AG04450 (cell line): ENCODE measurements at regions not wholly inside any gene's neighbourhood (a gene's known extent, or its start where the extent isn't known, plus 50 kb on each side); places are given as distances from the start of the nearest gene placed in this dataset.

Experiments used
- CTCF ChIA-PET: fragments of 300-600, 350-600 bp; formaldehyde crosslinking; extraction: SDS; loops from one replicate; lab custom pipeline; 2022; ENCODE audit warnings: antibody characterized with exemption, inconsistent platforms; lab: Charles Lee
- POLR2A ChIA-PET: fragments of 350-600 bp; formaldehyde crosslinking; extraction: SDS; loops from one replicate; lab custom pipeline; 2021; ENCODE audit warnings: antibody characterized with exemption, inconsistent platforms; lab: Yijun Ruan, JAX
- DNase-seq: peaks from one replicate; pipeline ENCODE4 v3.0.0-alpha.2; 2011; ENCODE audit warnings: low read depth, low spot score
- H3K27ac ChIP-seq: one replicate; pipeline ENCODE4 v1.5.1; 2012; ENCODE audit warnings: low read depth, low read length, control low read depth
- H3K27me3 ChIP-seq: one replicate; pipeline ENCODE4 v1.6.0; 2012; ENCODE audit warnings: low read length; ENCODE audit not compliant: control insufficient read depth, insufficient read depth
- H3K4me3 ChIP-seq: 2 replicates; pipeline ENCODE4 v1.5.1; 2011; ENCODE audit warnings: mild to moderate bottlenecking, low read depth, low read length, control low read depth
- H3K9me3 ChIP-seq: 2 replicates; pipeline ENCODE4 v1.5.1; 2012; ENCODE audit warnings: low read length; ENCODE audit not compliant: control insufficient read depth, insufficient read depth
- TF ChIP-seq, protein P1 (sequence below): IDR thresholded peaks from 2 replicates; pipeline ENCODE4 v1.5.1; 2011; ENCODE audit warnings: low read depth, low read length, control low read depth, inconsistent platforms

DNA sequence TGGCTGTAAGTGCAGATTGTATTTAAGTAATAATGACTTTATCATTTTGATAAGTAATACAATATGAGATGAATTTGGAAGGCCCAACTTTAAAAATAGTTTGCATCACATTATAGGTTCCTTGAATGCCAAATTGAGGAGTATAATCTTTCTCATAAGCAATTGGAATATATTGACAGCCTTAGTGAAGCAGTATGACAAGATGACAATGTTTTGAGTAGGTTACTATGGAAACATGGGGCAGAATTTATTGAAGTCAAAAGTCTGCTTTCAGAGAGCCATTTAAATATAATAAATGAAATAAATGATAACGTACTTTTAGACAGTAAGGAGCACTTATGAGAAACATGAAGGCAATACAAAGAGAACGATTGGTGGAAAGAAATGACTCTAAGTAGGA lies 776.4 kb downstream of the TECRL start:
- no peaks in the 10 kb centered on the region for H3K27me3 ChIP-seq
- TF ChIP-seq, protein P1, sequence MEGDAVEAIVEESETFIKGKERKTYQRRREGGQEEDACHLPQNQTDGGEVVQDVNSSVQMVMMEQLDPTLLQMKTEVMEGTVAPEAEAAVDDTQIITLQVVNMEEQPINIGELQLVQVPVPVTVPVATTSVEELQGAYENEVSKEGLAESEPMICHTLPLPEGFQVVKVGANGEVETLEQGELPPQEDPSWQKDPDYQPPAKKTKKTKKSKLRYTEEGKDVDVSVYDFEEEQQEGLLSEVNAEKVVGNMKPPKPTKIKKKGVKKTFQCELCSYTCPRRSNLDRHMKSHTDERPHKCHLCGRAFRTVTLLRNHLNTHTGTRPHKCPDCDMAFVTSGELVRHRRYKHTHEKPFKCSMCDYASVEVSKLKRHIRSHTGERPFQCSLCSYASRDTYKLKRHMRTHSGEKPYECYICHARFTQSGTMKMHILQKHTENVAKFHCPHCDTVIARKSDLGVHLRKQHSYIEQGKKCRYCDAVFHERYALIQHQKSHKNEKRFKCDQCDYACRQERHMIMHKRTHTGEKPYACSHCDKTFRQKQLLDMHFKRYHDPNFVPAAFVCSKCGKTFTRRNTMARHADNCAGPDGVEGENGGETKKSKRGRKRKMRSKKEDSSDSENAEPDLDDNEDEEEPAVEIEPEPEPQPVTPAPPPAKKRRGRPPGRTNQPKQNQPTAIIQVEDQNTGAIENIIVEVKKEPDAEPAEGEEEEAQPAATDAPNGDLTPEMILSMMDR = no peak
- peaks cover 5% of the 10 kb centered on the region; the same call in 1 of the 2 replicates for H3K9me3 ChIP-seq
- no peak for DNase-seq
- CTCF ChIA-PET = no interaction called here
- H3K4me3 ChIP-seq = no peak overlapping the region
- H3K27ac ChIP-seq = no peak overlapping the region
- POLR2A ChIA-PET = no interaction called here

- Histone ChIP-seq H3K9me3 (peaks cover 5% of the 10 kb centered on the region; the same call in 1 of the 2 replicates), H3K4me3 (no peak overlapping the region), H3K27me3 (no peaks in the 10 kb centered on the region), H3K27ac (no peak overlapping the region)
- ChIA-PET CTCF (no interaction called here), POLR2A (no interaction called here)
- DNase-seq = no peak
- TF ChIP-seq, protein P1 = no peak
Observed at GRCh38 chr4:63620271-63620670, 789.0 kb downstream of the TECRL start.

DNA sequence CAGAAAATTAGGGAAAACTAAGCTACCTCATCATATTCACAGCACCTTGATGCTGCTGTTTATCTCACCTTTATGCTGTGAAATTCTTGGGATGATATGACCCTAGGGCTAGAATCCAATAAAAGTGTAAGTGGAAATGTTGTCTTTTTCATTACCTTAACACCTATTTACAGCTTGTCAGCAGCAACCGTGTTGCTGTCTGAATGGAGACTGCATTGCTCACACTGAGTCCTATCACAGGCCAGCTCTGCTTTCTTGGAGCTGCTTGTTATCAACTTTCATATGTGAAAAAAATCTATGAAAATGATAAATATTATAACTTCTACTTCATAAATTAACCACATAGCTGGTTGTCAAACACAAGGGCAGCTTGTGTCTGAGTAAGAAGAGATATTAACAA lies 789.5 kb downstream of the TECRL start:
- no peak for DNase-seq
- TF ChIP-seq, protein P1 = no peak
- CTCF ChIA-PET = no interaction called here
- H3K27me3 ChIP-seq = no peaks in the 10 kb centered on the region
- peaks cover 4% of the 10 kb centered on the region; the same call in 1 of the 2 replicates for H3K9me3 ChIP-seq
- H3K4me3 ChIP-seq = no peak overlapping the region
- POLR2A ChIA-PET = no interaction called here
- H3K27ac ChIP-seq = no peak overlapping the region

- Histone ChIP-seq H3K9me3 (no peaks in the 10 kb centered on the region), H3K4me3 (no peak overlapping the region), H3K27ac (no peak overlapping the region), H3K27me3 (no peaks in the 10 kb centered on the region)
- POLR2A ChIA-PET = no interaction called here
- CTCF ChIA-PET = no interaction called here
- TF ChIP-seq, protein P1 = no peak
- no peak for DNase-seq
Observed at GRCh38 chr4:63618883-63619718, 790.1 kb downstream of the TECRL start.

DNA sequence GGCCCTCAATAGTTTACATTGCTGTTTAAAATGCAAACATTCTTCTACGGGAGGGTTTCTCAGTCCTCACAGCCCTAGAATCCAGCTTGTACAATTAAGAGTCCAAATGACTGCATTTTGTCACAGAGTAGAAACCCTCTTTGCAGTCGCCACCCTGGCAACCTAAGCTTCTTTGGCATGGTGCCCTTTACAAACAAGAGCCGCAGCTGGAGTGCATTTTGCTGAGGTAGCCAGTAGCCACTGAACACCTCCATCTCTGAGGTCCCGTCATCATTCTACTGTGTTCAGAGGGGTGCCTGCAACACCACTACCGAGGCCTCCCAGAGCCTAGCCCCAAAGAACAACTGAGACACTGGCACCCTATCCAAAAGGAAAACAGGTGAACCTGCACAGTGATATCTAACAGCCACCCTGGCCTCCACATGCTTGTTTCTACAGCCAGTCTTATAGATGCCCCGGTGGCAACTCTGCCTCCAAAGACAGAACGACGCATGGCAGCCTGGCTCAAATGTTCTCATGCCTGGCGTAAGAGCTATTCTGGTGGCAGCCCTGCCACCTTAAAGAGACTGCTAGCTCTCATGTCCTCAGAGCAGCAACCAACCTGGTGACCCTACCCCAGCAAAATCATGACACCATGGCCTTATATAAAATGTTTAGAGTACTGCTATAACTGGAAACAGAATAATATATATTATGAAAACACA lies 801.9 kb downstream of the TECRL start:
- CTCF ChIA-PET = no interaction called here

More for the DNA sequence above, 801.9 kb downstream of the TECRL start:
- H3K4me3 ChIP-seq = no peak overlapping the region
- POLR2A ChIA-PET = no interaction called here
- no peak for DNase-seq
- no peaks in the 10 kb centered on the region for H3K27me3 ChIP-seq
- peaks cover 13% of the 10 kb centered on the region; the same call in 1 of the 2 replicates for H3K9me3 ChIP-seq
- TF ChIP-seq, protein P1 = no peak
- H3K27ac ChIP-seq = no peak overlapping the region
